Ovary (tissue), 7 donors: ENCODE measurements at regions not wholly inside any gene's neighbourhood (a gene's known extent, or its start where the extent isn't known, plus 50 kb on each side); places are given as distances from the start of the nearest gene placed in this dataset.

Experiments
- DNase-seq, 5 donors: peaks; one replicate each; pipeline ENCODE4 v3.0.0-alpha.2; 2019 to 2020
- H3K27ac ChIP-seq, 2 donors: fragments of 200-600 bp; one replicate each; pipeline versions ENCODE4 v1.5.1 to v1.8.0; 2019 to 2022
- H3K27me3 ChIP-seq: fragments of 200-600 bp; one replicate; pipeline ENCODE4 v1.8.0; 2022
- H3K36me3 ChIP-seq: fragments of 200-600 bp; sonication (generic); one replicate; pipeline ENCODE4 v1.5.1; 2019
- H3K4me1 ChIP-seq: one replicate; pipeline ENCODE4 v1.8.1; 2013; ENCODE audit warnings: mild to moderate bottlenecking, moderate library complexity; ENCODE audit not compliant: insufficient read depth
- H3K4me3 ChIP-seq: fragments of 200-600 bp; sonication (generic); one replicate; pipeline ENCODE4 v1.5.1; 2017
- H3K9me3 ChIP-seq, 2 donors: fragments of 200-600 bp in 1 of 2; sonication (generic) in 1 of 2; one replicate each; pipeline versions ENCODE4 v1.5.1 to v1.8.1; 2013 to 2019; ENCODE audit warnings: mild to moderate bottlenecking in 1 of 2, moderate library complexity in 1 of 2
- CTCF ChIP-seq, 3 donors: fragments of 450-650 bp in 2 of 3; fragments of 200-600 bp in 1 of 3; IDR thresholded peaks; one replicate each; pipeline versions ENCODE4 v1.5.1 to v1.8.0; 2016 to 2022; ENCODE audit warnings: antibody characterized with exemption in 3 of 3, mild to moderate bottlenecking in 1 of 3
- EP300 ChIP-seq: sonication (generic); formaldehyde crosslinking; IDR thresholded peaks from one replicate; pipeline ENCODE4 v1.6.1; 2017; ENCODE audit warnings: antibody characterized with exemption
- POLR2A ChIP-seq: fragments of 450-650 bp; IDR thresholded peaks from one replicate; pipeline ENCODE4 v1.6.1; 2017; ENCODE audit warnings: antibody characterized with exemption, mild to moderate bottlenecking, moderate library complexity
- WGBS, 3 donors: extraction: QIAGEN DNeasy Blood & Tissue Kit in 1 of 3; methylation state at CpG; one replicate each; pipeline versions ENCODE4 v1.1.5 to v1.1.7; 2013 to 2017; 5-methylcytosine and 5-hydroxymethylcytosine counted together
- intact Hi-C, 4 donors: fragments of 100-400 bp; cut with DNase I; formaldehyde crosslinking; loops; one replicate each; pipeline versions ENCODE4 v1.11.0 to v1.15.1; 2022 to 2023
- donor health status: DM: no; HTN: no; CAD: no; lungs with moderate emphysema.
- donor health status: DM: no; HTN: no; CAD: no.
- donor health status: Bipolar disorder and iron deficiency.
- donor health status: DM: no; HTN: no; CAD: no.
- donor health status: DM: yes; HTN: yes; CAD: no.

DNA sequence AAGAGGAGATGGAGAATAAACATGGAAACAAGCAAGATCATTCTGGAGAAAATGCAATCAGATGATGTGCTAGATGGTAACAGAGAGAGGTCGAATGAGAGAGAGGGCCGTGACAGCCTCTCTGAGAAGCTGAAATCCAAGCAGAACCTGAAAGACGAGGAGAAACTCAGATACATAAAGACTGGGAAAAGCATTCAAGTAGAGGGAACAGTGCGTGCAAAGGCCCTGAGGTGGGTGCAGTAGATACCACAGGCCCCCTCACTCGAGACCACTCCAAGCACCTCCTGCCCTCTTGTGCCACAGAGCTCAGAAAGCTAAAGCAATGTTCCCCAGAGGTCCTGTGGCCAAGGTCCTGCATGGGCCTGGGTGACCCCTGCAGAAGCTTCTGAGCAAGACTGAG is 54.8 kb upstream of the DLK1 start:
- TF ChIP-seq CTCF (IDR thresholded peaks at IDR 0.05) = no peak
- no peak for TF ChIP-seq EP300
- TF ChIP-seq POLR2A = no peak
- intact Hi-C loops = no loop called here
- Histone ChIP-seq H3K4me1 (peaks cover 13% of the 10 kb centered on the region), H3K27me3 (no peaks in the 10 kb centered on the region), H3K9me3 (no peaks in the 10 kb centered on the region), H3K27ac (no peak overlapping the region), H3K36me3 (no peaks in the 10 kb centered on the region), H3K4me3 (no peak overlapping the region)
- 83 to 96% (median 94%) methylated on average over 5 of the region's 5 CpGs for WGBS, 3 donors
- peak in 1 of 5 donors; percentile 27 for DNase-seq

DNA sequence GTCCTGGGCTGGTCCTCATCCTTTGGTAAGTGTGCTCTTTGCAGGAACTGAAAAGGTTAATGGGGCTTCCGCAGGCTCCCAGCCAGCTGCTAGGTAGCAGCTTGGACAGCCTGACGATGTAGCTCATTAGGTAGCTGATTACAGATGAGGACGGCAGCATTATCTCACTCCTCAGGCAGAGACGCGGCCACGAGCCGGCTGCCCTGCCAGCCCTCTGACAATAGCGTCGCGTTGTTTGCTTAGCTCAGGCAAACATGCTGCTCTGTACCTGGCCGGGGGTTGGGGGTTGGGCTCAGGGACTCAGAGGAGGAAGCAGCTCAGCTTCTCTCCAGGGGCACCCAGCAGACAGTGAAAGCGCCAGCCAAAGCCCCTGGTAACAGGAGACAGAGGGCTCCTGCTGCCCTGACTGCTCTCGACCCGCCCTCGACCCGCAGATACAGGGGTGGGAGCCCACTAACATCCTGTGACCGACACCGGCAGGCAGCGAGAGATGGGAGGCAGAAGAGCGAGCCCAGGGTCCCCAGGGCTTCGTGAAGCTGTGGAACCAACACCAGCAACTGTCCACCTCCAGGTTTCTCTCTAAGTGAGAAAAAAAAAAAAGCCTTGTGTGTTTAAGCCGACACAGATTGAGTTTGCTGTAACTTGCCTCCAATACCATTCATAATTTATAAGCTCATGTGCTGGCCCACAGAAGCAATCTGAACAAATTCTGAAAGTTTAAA is 53.4 kb upstream of the DLK1 start:
- Histone ChIP-seq H3K4me3 (no peak overlapping the region), H3K36me3 (no peaks in the 10 kb centered on the region), H3K9me3 (no peaks in the 10 kb centered on the region), H3K27me3 (no peaks in the 10 kb centered on the region), H3K4me1 (peaks cover 19% of the 10 kb centered on the region), H3K27ac (no peak overlapping the region)
- TF ChIP-seq POLR2A (no peak), CTCF (IDR thresholded peaks at IDR 0.05) (no peak), EP300 (no peak)
- peak in 1 of 5 donors; percentile 34 for DNase-seq
- 49 to 57% (median 49%) methylated on average over 22 of the region's 22 CpGs for WGBS, 3 donors
- intact Hi-C loops = no loop called here

GRCh38 chr14:100673807-100674154 is 52.9 kb upstream of the DLK1 start:
- Histone ChIP-seq H3K4me1 (peaks cover 23% of the 10 kb centered on the region), H3K27me3 (no peaks in the 10 kb centered on the region), H3K36me3 (no peaks in the 10 kb centered on the region), H3K27ac (no peak overlapping the region), H3K9me3 (no peaks in the 10 kb centered on the region), H3K4me3 (no peak overlapping the region)
- intact Hi-C loops = no loop called here
- TF ChIP-seq POLR2A (no peak), CTCF (IDR thresholded peaks at IDR 0.05) (no peak), EP300 (no peak)
- no peak for DNase-seq
- 89 to 95% (median 93%) methylated on average over 3 of the region's 3 CpGs for WGBS, 3 donors

DNA sequence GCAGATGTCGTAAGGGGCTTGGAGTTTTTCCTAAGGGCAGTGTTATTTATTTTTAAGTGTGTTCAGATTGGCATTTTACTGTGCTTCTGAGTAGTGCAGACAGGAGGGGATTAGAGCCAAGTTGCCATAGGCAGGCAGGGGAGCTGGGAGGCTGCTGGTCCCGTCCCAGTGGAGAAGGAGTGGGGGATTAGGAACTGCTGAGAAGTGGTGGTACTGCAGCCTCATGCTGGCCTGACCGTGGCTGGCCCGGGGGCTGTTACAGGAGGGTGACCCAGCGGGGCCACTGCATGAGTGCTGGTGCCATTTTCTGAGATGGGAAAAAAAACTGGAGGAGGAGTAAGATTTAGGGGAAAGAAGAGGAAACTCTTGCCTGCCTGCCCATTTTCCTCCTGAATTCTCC is 52.3 kb upstream of the DLK1 start:
- WGBS, 3 donors = 94 to 95% (median 95%) methylated on average over 5 of the region's 5 CpGs
- no peak overlapping the region for H3K27ac ChIP-seq
- TF ChIP-seq EP300 (no peak), CTCF (IDR thresholded peaks at IDR 0.05) (no peak), POLR2A (no peak)
- H3K9me3 ChIP-seq = no peaks in the 10 kb centered on the region
- H3K27me3 ChIP-seq = no peaks in the 10 kb centered on the region
- H3K36me3 ChIP-seq = no peaks in the 10 kb centered on the region
- H3K4me3 ChIP-seq = no peak overlapping the region
- intact Hi-C loops = no loop called here
- DNase-seq = no peak
- H3K4me1 ChIP-seq = peaks cover 20% of the 10 kb centered on the region
